T-helper 9 cell (primary cell): ENCODE measurements at regions not wholly inside any gene's neighbourhood (a gene's known extent, or its start where the extent isn't known, plus 50 kb on each side); places are given as distances from the start of the nearest gene placed in this dataset.
"Not testable (repeated sequence)": the region's sequence is repeated elsewhere in the genome, so short reads cannot be mapped to it uniquely, and the experiment has no call there.

Experiments
- DNase-seq: peaks from one replicate; pipeline ENCODE4 v3.0.0-alpha.2; 2020

- DNase-seq = no peak
Observed at GRCh38 chr5:163022582-163023128, 414.7 kb upstream of the CCNG1 start.

- DNase-seq = no peak
Observed at GRCh38 chr5:163023846-163024245, 413.5 kb upstream of the CCNG1 start.

- DNase-seq = no peak
Observed at GRCh38 chr5:163024936-163025335, 412.5 kb upstream of the CCNG1 start.

- DNase-seq = no peak
Observed at GRCh38 chr5:163033656-163034055, 403.7 kb upstream of the CCNG1 start.

DNA sequence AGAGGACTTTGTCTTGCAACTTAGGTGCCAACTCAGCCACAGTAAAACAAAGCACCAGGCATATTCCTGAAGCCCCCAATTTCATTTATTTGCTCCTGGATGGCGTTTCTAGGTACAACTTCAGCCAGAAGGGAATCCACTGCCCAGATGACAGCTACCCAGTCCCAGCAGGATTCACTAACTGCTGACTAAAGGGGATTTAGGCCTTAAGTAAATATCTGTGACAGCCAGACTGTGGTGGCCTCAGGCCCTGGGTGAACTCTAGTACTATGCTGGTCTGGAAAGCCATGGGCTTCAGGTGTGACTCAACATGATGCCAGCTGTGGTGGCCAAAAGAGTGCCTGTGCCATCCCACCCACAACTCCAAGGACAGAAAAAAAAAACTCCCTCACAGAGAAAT, 396.1 kb upstream of the CCNG1 start:
- DNase-seq = no peak

- no peak for DNase-seq
Observed at GRCh38 chr5:163079618-163080017, 357.8 kb upstream of the CCNG1 start.

DNA sequence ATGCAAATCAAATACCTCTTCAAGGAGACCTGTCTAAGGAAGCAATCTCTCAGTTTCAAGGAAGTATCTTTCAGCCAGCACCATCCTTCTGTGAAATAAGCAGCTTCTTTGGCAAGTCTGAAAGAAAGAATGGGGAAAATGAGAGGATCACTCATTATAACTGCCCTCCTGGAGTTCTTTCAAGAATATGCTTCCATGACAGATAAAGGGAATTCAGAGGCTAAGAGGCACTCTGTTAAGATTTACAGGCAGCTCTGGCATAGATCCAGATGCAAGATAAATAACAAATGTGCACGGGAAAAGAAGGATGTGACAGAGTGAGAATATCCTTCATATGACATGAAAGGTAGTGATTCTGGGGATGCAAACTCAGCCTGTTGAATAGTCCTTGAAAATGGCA, 348.2 kb upstream of the CCNG1 start:
- no peak for DNase-seq

- no peak for DNase-seq
Observed at GRCh38 chr5:163089926-163090325, 347.5 kb upstream of the CCNG1 start.

DNA sequence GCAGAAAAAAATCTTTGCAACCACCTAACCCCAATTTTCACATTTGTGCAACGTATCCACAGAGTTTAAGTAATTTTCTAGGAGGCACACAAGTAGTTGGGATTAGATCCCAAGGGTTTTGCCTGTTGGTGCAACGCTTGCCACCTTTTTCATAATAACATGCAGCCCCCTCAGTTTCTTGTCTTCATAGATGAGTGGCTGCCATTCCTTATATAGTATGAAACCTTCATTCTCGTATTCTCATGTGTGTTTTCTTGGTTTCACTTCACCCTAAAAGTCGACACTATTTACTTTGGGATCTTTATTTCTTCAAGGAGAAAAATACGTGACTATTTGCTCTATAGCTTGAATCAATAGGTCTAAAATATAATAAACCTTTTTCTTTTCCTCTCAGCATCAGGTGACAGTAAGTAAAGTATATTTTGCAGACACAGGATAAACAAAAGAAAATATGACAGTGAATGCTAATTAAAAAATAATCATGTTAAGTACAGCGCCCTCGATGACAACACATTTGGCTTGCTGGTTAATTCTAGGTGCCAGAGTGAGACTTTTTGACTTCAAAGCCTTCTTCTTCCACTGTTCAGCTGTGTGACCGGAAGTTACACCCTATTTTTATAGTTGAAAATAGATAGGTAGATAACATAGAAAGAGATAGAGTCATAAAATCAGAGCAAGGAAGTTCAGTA, 342.8 kb upstream of the CCNG1 start:
- no peak for DNase-seq

DNA sequence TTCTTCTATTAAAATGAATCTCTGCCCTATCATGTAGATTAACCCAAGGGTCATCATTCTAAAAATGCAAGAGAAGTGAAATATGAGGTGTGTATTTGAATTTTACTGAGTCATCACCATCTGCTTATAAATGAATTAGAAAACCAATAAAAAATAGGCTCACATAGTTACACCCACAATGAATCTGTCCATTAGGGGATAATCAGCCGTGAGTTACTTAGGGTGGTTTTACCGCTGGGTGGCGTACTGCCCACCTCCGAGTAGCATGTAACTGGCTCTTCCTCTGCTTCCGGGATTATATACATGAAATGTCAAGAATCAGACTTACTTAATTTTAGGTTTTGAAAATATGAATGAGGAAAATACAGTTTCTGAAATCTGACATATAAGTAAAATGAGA, 332.9 kb upstream of the CCNG1 start:
- no peak for DNase-seq

DNA sequence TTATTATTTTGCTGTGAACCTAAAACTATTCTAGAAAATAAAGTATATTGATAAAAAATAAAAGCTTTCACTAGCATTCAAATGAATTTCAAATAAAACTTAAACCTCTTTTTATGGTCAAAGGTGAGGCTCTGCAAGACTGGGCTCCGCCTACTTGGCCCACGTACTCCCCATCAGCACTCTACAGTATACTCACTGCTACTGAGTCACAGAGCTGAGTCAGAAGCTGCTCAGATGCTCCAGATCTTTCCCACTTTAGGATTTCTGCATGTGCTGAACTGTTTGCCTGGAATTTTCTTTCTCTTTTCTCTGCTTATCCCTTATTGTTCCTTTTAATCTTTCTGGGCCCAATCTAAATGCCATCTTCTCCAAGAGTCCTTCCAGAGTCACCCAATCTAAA, 331.9 kb upstream of the CCNG1 start:
- DNase-seq = no peak

DNA sequence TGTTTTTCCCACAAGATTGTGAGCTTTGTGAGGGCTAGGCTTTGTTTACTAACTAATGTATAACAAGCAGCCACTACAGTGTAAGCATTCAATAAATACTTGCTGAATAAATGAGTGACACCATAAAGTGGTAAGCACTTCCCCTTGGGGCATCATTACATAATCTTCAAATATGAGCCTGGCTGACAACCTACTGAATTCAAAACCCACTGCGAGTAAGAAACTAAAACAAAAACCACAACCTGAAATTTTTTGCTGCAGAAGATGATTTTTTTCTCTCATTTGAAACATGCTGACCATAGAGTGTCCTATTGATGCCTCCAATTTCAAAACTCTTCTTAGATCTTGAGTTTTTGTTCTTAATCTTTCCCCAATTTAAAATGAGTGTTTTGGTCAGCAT, 331.3 kb upstream of the CCNG1 start:
- no peak for DNase-seq

GRCh38 chr5:163108351-163108750, 329.0 kb upstream of the CCNG1 start:
- no peak for DNase-seq

DNA sequence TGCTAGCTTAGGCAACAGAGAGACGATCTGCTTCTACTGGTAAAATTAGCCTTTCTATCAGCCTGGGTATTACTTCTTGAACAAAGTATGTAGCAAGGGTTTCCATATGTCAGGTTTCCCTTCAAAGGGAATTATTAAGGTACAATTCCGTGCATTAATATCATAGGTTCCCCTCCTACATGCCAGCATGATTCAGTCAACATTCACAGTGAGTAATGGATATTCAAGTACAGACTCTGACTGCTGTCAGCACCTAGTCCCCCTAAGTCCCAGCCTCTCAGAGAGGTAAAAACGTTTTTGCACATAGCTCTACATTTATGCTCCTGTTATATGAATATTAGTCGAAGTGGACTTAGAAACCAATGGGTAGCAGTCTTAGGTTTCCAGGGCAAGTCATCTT, 322.4 kb upstream of the CCNG1 start:
- no peak for DNase-seq

GRCh38 chr5:163116618-163117017, 320.8 kb upstream of the CCNG1 start:
- DNase-seq = not testable (repeated sequence)

- DNase-seq = no peak
Observed at GRCh38 chr5:163134061-163134460, 303.3 kb upstream of the CCNG1 start.

DNA sequence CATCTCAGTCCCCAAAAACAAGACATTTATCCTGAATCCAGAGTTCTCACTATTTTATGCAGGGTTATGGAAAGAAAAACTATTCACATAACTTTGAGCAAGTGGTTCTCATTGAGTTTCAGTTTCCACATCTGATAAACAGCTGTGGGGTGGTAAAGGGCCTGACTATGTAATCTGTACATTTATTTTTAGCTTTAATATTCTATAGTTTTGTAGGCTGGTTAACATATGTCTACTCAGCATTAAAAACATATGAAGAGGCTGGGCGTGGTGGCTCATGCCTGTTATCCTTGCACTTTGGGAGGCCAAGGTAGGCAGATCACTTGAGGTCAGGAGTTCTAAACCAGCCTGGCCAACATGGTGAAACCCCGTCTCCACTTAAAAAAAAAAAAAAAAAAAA, 301.5 kb upstream of the CCNG1 start:
- no peak for DNase-seq

DNA sequence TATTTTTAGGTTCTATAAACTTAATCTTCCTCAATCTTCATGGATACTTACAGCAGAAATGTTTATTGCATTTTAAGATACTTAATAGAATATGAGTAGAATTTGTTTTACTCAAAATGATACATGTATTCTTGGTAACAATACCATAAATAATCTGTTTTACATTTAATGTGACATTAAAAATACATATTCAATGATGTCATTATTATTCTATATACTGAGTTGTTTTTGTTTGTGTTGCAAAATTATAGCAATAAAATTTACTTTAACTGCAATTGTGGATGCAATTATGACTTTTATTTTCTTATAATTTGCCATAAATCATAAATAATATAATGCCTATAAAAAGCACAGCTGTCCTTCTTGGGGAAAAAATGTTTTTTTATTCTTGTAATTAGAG, 275.9 kb upstream of the CCNG1 start:
- no peak for DNase-seq

DNA sequence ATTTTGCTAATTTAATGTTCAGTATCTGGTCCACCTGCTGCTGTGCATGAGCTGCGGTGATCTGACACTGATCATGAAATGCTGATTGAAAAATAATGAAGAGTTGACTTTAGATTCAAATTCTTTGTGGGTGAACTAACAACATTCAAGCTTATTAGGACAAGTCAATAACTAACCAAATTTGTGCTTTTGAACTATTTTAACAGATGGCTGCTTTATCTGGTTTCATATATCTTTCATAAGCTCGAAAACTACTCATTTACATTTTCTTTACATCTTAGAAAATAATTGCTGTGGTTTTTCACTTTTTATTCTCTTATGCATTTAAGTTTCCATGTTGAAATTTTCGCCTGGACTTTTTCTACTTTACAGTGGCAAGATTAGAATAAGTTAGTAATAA, 274.8 kb upstream of the CCNG1 start:
- no peak for DNase-seq

DNA sequence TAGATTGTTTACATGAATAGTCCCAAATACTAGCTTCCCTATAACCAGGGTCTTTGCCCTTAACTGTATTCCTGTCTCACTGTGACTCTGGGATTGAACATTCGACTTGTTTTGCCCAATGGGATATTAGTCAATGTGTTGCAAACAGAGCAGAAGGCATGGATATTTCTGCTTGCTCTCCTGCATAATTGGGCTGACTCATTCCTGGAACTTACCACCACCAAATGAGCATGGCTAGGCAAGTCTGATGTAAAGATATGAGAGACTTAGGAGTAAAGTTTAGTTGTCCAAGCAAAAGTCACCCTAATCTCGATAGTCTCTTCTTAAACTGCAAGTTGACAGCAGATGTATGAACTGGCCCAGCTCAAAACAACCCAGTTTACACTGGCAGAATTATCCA, 273.5 kb upstream of the CCNG1 start:
- DNase-seq = no peak

DNA sequence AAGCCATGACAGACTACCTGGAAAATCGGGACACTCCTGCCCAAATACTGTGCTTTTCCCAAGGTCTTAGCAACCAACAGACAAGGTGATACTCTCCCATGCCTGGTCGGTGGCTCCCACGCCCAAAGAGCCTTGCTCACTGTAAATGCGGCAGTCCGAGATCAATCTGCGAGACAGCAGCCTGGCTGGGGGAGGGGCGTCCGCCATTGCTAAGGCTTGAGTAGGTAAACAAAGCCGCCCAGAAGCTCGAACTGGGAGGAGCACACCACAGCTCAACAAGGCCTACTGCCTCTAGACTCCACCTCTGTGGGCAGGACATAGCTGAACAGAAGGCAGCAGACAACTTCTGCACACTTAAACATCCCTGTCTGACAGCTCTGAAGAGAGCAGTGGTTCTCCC, 272.1 kb upstream of the CCNG1 start:
- no peak for DNase-seq

DNA sequence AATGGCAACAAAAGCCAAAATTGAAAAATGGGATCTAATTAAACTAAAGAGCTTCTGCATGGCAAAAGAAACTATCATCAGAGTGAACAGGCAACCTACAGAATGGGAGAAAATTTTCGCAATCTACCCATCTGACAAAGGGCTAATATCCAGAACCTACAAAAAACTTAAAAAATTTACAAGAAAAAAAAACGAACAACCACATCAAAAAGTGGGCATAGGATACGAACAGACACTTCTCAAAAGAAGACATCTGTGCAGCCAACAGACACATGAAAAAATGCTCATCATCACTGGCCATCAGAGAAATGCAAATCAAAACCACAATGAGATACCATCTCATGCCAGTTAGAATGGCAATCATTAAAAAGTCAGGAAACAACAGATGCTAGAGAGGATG, 267.2 kb upstream of the CCNG1 start:
- not testable (repeated sequence) for DNase-seq

DNA sequence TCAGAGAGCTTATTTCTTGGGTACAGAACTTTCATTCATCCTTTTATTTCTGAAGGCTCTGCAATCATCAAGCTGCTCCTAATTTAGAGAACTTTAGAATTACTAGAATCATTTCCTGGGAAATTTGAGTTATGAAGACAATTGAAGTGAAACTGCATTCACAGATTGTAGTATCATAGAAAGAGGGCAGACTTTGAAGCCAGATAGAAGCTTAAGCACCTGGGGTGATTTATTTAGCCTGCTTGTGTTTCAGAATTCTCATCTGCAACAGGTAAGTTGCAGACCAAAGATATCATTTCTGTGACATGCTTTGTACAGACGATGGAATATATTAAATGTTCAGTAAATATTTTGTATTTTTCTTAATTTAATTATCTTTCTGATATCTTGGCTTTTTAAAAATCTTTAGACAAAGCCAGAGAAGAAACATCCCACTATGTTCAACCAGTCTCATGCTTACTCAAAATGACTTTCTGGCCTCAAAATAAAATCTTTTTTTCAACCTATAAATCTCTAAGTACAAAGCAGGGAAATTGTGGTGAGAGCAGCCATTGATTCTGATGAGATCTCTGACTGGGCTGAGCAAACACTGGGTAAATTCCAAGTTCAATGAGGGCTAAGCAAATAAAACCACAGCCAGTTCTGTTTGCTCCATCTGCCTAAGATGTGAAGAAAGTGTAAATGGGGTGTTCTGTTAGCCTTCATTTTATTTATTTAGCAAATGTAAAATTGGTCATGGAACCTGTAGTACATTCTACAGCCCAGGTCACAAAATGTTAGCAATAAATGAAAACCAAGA, 264.7 kb upstream of the CCNG1 start:
- no peak for DNase-seq

GRCh38 chr5:163177971-163178370, 259.4 kb upstream of the CCNG1 start:
- DNase-seq = no peak
